HG02610 (cell line): ENCODE measurements at regions not wholly inside any gene's neighbourhood (a gene's known extent, or its start where the extent isn't known, plus 50 kb on each side); places are given as distances from the start of the nearest gene placed in this dataset.
"Not testable (repeated sequence)": the region's sequence is repeated elsewhere in the genome, so short reads cannot be mapped to it uniquely, and the experiment has no call there.

Experiments
- ATAC-seq: cut with Tn5 transposase; IDR thresholded peaks from one replicate; pipeline ENCODE4 v1.9.1; 2021; ENCODE audit warnings: mild to moderate bottlenecking, moderate library complexity; ENCODE audit not compliant: unreplicated experiment

DNA sequence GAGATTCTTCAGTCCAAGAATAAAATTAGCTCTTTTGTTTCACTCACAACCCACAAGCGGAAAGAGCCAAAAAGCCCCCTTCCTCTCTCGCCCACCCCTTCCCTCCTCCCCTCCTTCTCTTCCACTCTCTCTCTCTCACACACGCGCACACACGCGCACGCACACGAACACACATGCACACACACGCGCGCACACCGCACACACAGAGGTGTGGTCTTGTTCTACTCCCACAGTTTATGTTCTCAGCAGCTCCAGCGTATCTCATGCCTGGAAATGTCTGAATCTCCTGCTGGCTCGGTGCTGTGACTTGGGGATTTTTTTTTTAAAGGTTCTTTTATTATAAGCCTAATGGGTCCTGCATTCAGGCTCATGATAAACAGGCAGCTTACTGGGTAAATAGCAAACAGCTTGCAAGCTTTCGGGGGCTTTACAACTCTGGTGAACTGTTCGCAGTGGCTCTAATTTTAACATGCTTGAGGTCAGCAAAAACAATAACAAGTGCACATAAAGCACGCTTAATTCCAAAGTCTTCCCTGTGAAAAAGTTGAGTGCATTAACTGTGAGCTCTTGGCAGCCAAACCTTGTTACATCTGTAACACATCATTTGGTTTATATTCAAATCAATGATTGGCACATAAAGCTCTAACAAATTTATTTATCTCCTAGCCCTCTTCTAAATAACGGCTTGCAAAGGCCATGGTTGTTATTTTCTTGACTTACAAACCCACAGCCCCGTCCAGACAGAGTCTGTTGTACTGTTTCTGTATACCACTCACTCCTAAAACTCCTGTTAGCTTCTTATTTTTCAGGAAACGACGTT lies 424.1 kb upstream of the MGMT start:
- no peak for ATAC-seq

- ATAC-seq = no peak
Measured at GRCh38 chr10:129043691-129044090, 423.4 kb upstream of the MGMT start.

GRCh38 chr10:129045599-129045998 lies 421.4 kb upstream of the MGMT start:
- ATAC-seq = no peak

DNA sequence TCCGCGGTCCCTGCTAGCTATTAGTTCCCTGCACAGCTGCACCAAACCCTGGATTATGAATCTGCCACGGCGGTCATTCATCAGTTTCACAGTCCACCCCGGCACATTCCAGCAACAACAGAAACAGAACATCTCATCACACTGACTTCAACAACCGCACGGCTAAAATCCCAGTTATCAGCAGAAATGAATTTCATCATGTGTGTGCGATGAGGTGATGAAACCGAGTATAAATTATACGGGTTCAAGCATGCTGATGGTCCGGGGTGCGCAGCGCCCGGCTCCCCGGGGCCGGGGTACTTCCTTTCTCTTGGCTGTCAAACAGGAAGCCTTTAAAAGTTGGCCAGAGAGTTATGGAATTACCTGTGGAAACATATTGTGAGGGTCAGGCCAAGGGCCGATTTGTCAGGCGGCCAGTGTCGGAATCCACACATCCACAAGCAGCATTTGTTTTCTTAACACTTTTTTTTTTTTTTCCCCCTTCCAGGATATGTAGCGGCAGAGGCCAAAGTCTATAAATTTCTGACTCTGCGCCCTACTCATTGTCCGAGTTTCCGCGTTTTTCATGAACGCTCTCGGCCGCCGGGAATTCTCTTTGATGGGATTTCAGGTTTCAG lies 420.9 kb upstream of the MGMT start:
- ATAC-seq = no peak

DNA sequence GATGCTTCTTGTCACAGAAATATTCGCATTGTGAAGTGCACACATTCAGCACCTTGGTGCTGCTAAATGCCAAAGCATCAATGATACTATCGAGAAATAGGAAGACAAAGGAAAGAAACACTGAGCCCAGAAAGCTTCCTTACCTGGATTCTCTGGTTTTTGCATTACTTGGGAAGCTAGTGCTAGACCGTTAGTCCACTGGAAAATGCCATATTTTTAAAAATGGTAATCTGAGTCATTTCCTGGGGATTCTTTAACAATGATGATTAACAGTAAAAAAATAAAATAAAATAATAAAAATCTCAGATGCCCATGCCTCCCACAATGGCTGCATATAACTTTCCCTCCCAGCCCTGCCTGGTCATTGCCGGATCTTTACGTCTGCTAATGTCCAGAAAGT lies 420.1 kb upstream of the MGMT start:
- no peak for ATAC-seq

DNA sequence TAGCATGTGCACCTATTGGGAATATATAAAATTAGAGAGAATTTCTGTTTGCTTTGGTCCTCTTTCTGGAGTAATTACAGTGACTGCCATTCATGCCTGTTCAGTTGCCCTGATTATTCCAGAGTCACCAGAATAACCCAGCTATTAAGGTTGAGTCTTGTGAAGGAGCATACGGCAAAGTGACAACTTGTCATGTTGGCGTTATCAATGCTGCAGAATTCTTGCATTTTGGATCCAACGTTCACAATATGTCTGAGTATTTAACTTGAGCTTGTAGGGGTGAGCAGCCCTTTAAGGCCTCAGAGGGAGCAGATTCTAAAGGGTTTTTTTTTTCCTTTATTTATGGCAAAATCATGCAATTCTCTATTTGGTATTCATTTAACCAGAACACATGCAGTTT lies 419.4 kb upstream of the MGMT start:
- ATAC-seq = no peak

DNA sequence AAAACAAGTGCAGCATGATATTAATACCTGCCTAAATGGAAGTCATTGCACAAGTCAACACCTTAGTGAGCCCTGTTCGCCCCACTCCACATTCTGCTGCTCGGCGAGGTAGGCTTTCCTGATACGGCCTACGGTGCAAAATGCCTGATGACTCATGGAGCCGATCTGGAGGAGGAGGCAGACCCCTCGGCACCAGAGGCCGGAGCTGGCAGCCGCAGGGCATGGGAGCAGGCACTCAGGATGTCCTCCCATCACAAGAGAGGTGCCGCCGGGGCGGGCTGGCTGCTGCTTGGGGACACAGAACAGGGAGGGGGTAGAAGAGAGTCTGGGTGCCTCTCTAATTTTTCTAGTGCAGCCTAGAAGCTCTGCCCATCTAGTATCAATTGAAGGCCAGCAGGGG lies 418.5 kb upstream of the MGMT start:
- ATAC-seq = no peak

DNA sequence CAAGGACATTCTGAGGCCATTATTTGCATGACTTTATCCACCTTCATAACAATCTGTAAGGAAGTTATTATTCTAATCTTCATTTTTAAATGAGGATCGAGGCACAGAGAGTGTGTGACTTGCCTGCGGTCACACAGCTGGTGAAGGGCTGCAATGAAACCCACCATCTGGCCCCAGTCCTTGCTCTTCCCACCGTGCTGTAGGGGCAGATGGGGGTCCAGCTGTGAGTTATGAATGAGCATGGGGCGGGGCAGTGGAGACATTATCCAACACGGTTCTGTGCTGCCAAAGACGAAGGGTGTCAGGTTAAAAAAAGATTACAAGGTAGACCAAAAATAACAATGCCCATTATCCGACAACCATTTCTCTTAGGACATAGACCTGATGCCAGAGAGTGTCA lies 417.5 kb upstream of the MGMT start:
- ATAC-seq = no peak

- ATAC-seq = no peak
Measured at GRCh38 chr10:129055225-129055624, 411.8 kb upstream of the MGMT start.

- no peak for ATAC-seq
Measured at GRCh38 chr10:129055986-129056385, 411.1 kb upstream of the MGMT start.

GRCh38 chr10:129056734-129057689 lies 410.0 kb upstream of the MGMT start:
- peak; percentile 6 for ATAC-seq

DNA sequence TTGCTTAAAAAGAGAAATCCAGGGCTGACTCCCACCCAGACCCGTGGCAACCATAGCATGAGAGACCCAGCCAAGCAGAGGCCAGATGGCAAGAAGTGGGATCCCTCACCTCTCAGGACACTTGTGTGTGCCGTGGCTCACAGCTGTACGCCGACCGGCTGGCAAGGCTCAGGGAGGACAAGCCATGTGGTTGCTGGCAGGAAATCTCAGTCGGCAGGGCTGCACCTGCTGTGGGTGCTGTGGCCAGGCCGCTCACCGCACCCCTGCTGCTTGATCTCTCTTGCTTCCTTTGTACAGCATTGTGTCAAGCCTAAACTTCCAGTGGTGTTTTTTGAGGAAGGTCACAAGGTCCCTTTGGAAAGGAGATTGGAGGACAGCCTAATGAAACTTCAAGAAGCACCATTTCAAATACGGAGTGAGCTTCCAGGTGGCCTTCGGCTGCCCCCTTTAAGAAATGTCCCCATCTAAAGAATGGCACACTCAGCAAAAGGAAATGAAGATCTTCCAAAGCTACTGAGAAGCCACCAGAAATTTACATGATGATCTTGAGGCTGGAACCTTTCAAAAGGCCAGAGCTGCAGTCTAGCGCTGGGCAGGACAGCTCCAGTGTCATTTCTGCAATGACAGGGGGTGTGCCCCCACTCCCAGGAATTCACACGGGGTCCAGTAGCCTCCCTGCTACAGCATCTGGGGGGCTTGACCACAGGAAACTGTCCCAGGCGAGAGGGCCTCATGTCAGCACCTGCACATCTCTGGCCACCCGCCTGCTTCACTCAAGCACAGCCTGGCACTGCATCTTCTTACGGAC lies 409.0 kb upstream of the MGMT start:
- peak; percentile 75 for ATAC-seq

DNA sequence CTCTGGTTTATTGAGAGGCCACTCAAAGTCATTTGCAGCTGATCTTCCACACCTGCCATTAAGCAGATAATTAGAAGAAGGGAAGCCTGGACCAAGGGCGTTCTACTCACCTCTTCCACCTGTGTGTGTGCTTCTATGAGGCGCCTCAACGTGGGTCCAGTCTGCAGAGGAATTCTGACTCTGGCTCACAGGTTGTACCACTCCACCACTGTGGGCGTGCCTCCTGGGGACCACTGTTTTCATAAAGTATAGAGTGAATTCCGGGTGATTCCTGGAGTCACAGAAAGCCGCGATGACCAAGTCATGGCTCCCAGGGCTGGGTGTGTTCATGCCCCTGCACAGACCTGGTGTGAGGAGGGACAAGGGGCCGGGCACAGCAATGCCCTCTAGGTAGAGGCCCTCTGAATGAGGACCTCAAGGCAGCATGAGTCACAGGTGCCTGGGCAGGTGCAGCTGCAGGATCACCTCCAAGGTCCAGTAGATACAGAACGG lies 408.3 kb upstream of the MGMT start:
- ATAC-seq = no peak

DNA sequence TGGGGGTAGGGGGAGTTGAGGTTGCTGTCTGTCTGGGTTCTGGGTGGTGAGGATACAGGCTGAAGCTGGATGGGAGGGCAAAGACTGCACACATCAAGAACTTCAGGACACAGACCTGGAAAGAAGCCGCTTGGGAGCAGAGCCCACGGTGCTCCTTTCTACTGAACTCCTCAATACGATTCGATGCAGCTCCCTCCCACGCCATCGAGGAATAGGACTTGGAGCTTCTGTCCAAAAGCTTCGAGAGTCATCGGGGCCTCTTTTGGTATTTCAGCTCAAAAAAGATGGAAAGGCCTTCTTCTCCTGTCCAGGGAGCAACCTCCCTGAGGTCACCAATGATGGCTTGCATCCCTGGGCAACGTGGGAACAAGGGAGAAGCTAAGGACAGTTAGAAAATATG lies 407.1 kb upstream of the MGMT start:
- ATAC-seq = no peak

DNA sequence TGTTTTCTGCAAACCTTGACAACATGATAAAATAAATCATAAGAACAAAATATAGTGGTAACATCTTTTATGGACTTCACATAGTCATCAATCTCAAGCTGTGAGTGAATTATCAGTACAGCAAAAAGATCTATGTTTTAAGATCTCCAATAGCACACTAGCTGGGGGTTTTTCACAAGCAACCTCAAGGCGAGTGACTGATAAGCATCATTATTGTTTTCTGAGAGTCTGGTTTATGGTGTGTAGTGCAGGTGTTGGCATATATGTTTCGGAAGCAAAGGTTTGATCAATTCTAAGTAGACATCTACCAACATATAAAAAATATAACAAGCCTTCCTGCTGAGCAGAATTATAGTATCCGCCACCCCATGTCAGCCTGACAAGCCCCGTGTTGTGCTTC lies 403.8 kb upstream of the MGMT start:
- ATAC-seq = no peak

- ATAC-seq = no peak
Measured at GRCh38 chr10:129063877-129064276, 403.2 kb upstream of the MGMT start.

- ATAC-seq = not testable (repeated sequence)
Measured at GRCh38 chr10:129066529-129066928, 400.5 kb upstream of the MGMT start.

DNA sequence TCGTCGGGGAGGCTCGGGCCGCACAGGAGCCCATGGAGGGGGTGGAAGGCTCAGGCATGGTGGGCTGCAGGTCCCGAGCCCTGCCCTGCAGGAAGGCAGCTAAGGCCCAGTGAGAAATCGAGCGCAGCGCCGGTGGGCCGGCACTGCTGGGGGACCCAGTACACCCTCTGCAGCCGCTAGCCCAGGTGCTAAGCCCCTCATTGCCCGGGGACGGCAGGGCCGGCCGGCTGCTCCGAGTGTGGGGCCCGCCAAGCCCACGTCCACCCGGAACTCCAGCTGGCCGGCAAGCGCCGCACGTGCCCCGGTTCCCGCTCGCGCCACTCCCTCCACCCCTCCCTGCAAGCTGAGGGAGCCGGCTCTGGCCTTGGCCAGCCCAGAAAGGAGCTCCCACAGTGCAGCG lies 395.6 kb upstream of the MGMT start:
- ATAC-seq = not testable (repeated sequence)

DNA sequence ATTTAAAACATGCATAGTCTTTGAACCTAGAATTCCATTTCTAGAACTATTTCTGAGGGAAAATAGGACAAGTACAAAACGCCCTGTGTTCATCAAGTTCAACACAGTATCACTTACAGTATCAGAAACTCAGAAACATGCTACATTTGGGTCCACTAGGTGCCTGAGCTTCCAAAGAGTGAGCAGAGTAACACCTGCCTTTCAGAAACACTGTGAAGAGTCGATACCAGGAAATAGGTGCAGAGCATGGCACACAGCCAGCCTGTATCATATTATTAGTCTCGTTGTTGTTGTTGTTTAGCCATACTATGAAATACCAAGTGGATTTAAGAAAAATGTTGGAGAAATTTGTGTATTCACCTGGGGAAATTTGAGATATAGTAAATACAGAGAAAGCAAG lies 392.1 kb upstream of the MGMT start:
- ATAC-seq = no peak

GRCh38 chr10:129075508-129075907 lies 391.5 kb upstream of the MGMT start:
- ATAC-seq = no peak

DNA sequence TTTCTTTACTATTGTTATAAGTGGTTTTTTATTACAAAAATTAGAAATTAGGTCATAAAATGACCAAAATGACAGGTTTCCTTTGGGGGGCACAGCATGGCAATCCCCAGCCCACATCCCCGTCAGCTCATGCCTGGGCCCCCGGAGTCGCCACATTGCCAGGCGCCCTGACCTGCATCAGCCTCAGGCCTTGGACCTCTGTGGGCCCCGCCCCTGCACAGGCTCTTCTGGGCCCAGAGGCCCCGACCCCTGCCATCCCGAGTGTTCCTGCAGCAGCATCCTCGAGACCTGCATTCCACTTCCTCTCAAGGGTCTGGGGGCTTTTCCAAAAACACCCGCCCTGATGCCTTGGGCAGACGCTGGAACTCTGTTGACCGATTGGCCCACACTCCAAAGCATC lies 391.1 kb upstream of the MGMT start:
- no peak for ATAC-seq
